CD4-positive, CD25-positive, alpha-beta regulatory T cell (primary cell): ENCODE measurements at regions not wholly inside any gene's neighbourhood (a gene's known extent, or its start where the extent isn't known, plus 50 kb on each side); places are given as distances from the start of the nearest gene placed in this dataset.
"Not testable (repeated sequence)": the region's sequence is repeated elsewhere in the genome, so short reads cannot be mapped to it uniquely, and the experiment has no call there.

ENCODE experiments used
- ATAC-seq, 2 donors: fragments of 150-1000 bp; cut with Tn5 transposase; one replicate each; pipeline ENCODE4 v1.10.0; 2021; ENCODE audit warnings: low read depth in 2 of 2, moderate number of reproducible peaks in 2 of 2, moderate library complexity in 1 of 2
- DNase-seq, 3 donors: peaks; one replicate each; pipeline versions ENCODE4 v3.0.0 to v3.0.0-alpha.2; 2012 to 2022; ENCODE audit warnings: mixed read lengths in 1 of 3
- H3K27ac ChIP-seq: one replicate; pipeline ENCODE4 v1.7.0; 2013; ENCODE audit warnings: mild to moderate bottlenecking, low read length; ENCODE audit not compliant: insufficient read depth, poor library complexity, severe bottlenecking
- H3K27me3 ChIP-seq: one replicate; pipeline ENCODE4 v1.7.0; 2013; ENCODE audit warnings: low read length; ENCODE audit not compliant: control insufficient read depth, insufficient read depth
- H3K36me3 ChIP-seq: one replicate; pipeline ENCODE4 v1.7.0; 2013; ENCODE audit warnings: mild to moderate bottlenecking, low read length, moderate library complexity; ENCODE audit not compliant: control insufficient read depth, insufficient read depth
- H3K4me1 ChIP-seq: 2 replicates; pipeline ENCODE4 v1.7.0; 2013; ENCODE audit warnings: mild to moderate bottlenecking, low read length; ENCODE audit not compliant: insufficient read depth, control insufficient read depth, poor library complexity, severe bottlenecking
- H3K4me3 ChIP-seq: one replicate; pipeline ENCODE4 v1.7.0; 2013; ENCODE audit warnings: low read depth, mild to moderate bottlenecking, low read length, moderate library complexity
- H3K9me3 ChIP-seq, 2 experiments: 1 replicate in 1 of 2; 2 replicates in 1 of 2; pipeline ENCODE4 v1.7.0; 2013; ENCODE audit warnings: low read length in 2 of 2, mild to moderate bottlenecking in 1 of 2, moderate library complexity in 1 of 2; ENCODE audit not compliant: control insufficient read depth in 2 of 2
- H3K27ac Mint-ChIP-seq, 3 donors: one replicate each; pipeline ENCODE4 v1.8.0; 2020 to 2022; ENCODE audit warnings: mild to moderate bottlenecking in 3 of 3, mixed read lengths in 3 of 3, moderate library complexity in 2 of 3
- H3K27me3 Mint-ChIP-seq: one replicate; pipeline ENCODE4 v1.8.0; 2022; ENCODE audit warnings: mild to moderate bottlenecking, mixed read lengths
- H3K36me3 Mint-ChIP-seq: one replicate; pipeline ENCODE4 v1.8.0; 2020; ENCODE audit warnings: mixed read lengths
- H3K4me1 Mint-ChIP-seq, 4 donors: one replicate each; pipeline ENCODE4 v1.8.0; 2020 to 2022; ENCODE audit warnings: mixed read lengths in 4 of 4, mild to moderate bottlenecking in 1 of 4
- H3K4me3 Mint-ChIP-seq, 4 donors: one replicate each; pipeline ENCODE4 v1.8.0; 2020 to 2022; ENCODE audit warnings: mild to moderate bottlenecking in 4 of 4, mixed read lengths in 4 of 4, moderate library complexity in 3 of 4
- H3K9me3 Mint-ChIP-seq, 7 donors: one replicate each; pipeline ENCODE4 v1.8.0; 2020 to 2022; ENCODE audit warnings: mixed read lengths in 7 of 7, mild to moderate bottlenecking in 3 of 7, moderate library complexity in 2 of 7

GRCh38 chr15:96213896-96214295, 116.6 kb upstream of the NR2F2 start:
- peaks cover 0 to 9% (median 0%) of the 10 kb centered on the region in 7 donors for H3K9me3 Mint-ChIP-seq
- no peak overlapping the region for H3K27ac Mint-ChIP-seq
- H3K27me3 ChIP-seq = no peaks in the 10 kb centered on the region
- no peak for DNase-seq
- no peak overlapping the region for H3K4me3 Mint-ChIP-seq
- ATAC-seq = no peak
- H3K27ac ChIP-seq = no peak overlapping the region
- H3K4me3 ChIP-seq = no peak overlapping the region
- no peaks in the 10 kb centered on the region for H3K36me3 Mint-ChIP-seq
- H3K27me3 Mint-ChIP-seq = peaks cover 8% of the 10 kb centered on the region
- no peaks in the 10 kb centered on the region for H3K36me3 ChIP-seq
- H3K4me1 ChIP-seq = no peaks in the 10 kb centered on the region
- H3K4me1 Mint-ChIP-seq = no peaks in the 10 kb centered on the region
- H3K9me3 ChIP-seq = no peaks in the 10 kb centered on the region

GRCh38 chr15:96216481-96216880, 114.0 kb upstream of the NR2F2 start:
- H3K27me3 Mint-ChIP-seq, H3K4me3 Mint-ChIP-seq, H3K4me1 Mint-ChIP-seq, H3K36me3 Mint-ChIP-seq, H3K27ac Mint-ChIP-seq, H3K9me3 ChIP-seq, H3K27me3 ChIP-seq, H3K27ac ChIP-seq, H3K36me3 ChIP-seq, H3K4me1 ChIP-seq, H3K4me3 ChIP-seq, ATAC-seq, DNase-seq: not testable (repeated sequence)
- peaks cover 0 to 13% (median 0%) of the 10 kb centered on the region in 7 donors for H3K9me3 Mint-ChIP-seq

DNA sequence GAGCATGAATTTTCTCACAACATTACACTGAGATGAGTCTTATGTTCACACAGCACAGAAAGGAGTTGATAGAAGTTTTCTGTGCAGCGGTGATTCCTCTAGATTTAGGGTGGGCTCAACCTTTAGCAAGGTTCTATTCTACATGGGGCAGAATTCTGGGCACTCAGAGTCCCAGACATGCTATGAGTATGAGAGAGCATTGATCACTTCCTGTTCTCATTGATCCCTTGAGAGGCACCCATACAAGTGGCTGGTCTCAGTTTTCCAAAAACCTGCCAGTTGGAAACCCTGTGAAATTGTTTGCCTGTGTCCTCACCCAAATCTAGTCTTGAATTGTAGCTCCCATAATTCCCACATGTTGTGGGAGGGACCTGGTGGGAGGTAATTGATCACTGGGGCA, 112.5 kb upstream of the NR2F2 start:
- DNase-seq = no peak
- Mint-ChIP-seq H3K36me3 (no peaks in the 10 kb centered on the region), H3K27me3 (peaks cover 4% of the 10 kb centered on the region), H3K4me3 (no peak overlapping the region), H3K27ac (no peak overlapping the region), H3K4me1 (no peaks in the 10 kb centered on the region), H3K9me3 (peaks cover 0 to 16% (median 0%) of the 10 kb centered on the region in 7 donors)
- no peak for ATAC-seq
- Histone ChIP-seq H3K27me3 (no peaks in the 10 kb centered on the region), H3K27ac (no peak overlapping the region), H3K36me3 (no peaks in the 10 kb centered on the region), H3K4me3 (no peak overlapping the region), H3K4me1 (no peaks in the 10 kb centered on the region), H3K9me3 (no peaks in the 10 kb centered on the region)

GRCh38 chr15:96218623-96219455, 111.7 kb upstream of the NR2F2 start:
- H3K4me1 ChIP-seq = no peaks in the 10 kb centered on the region

DNA sequence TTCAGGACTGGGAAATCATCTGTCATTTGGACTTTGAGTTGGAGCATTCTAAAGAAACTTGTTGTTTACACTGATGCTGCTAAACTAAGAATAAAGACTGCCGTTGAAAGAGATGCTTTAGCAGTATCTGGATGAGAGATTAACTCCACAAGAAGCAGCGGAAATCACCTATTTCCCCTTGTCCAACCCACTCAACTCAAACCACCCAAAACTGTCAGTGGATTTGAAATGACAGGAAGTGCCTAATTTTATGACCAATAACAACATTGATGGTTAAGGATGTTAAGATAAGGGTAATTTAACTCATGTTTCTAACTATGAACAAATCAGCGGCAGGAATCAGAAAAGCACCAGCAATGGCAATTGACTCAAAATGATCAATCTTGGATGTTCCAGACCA, 110.8 kb upstream of the NR2F2 start:
- H3K4me1 Mint-ChIP-seq = no peaks in the 10 kb centered on the region
- Histone ChIP-seq H3K9me3 (no peaks in the 10 kb centered on the region), H3K27ac (no peak overlapping the region), H3K27me3 (no peaks in the 10 kb centered on the region), H3K4me1 (no peaks in the 10 kb centered on the region), H3K36me3 (no peaks in the 10 kb centered on the region), H3K4me3 (no peak overlapping the region)
- ATAC-seq (no peak), DNase-seq (no peak)
- H3K36me3 Mint-ChIP-seq = no peaks in the 10 kb centered on the region
- H3K9me3 Mint-ChIP-seq = peaks cover 0 to 16% (median 0%) of the 10 kb centered on the region in 7 donors
- H3K27me3 Mint-ChIP-seq = peaks cover 8% of the 10 kb centered on the region
- H3K27ac Mint-ChIP-seq = no peak overlapping the region
- H3K4me3 Mint-ChIP-seq = no peak overlapping the region

More at GRCh38 chr15:96218623-96219455, 111.7 kb upstream of the NR2F2 start:
- Mint-ChIP-seq H3K36me3 (no peaks in the 10 kb centered on the region), H3K4me1 (no peaks in the 10 kb centered on the region), H3K27me3 (peaks cover 8% of the 10 kb centered on the region), H3K9me3 (peaks cover 0 to 16% (median 0%) of the 10 kb centered on the region in 7 donors), H3K4me3 (no peak overlapping the region), H3K27ac (no peak overlapping the region)
- Histone ChIP-seq H3K27me3 (no peaks in the 10 kb centered on the region), H3K36me3 (no peaks in the 10 kb centered on the region), H3K27ac (no peak overlapping the region), H3K4me3 (no peak overlapping the region), H3K9me3 (no peaks in the 10 kb centered on the region)
- ATAC-seq (no peak), DNase-seq (no peak)

GRCh38 chr15:96220657-96221056, 109.8 kb upstream of the NR2F2 start:
- no peaks in the 10 kb centered on the region for H3K36me3 ChIP-seq
- H3K9me3 ChIP-seq = no peaks in the 10 kb centered on the region
- no peak for ATAC-seq
- Mint-ChIP-seq H3K27me3 (peaks cover 8% of the 10 kb centered on the region), H3K4me1 (no peaks in the 10 kb centered on the region), H3K9me3 (peaks cover 0 to 16% (median 0%) of the 10 kb centered on the region in 7 donors), H3K4me3 (no peak overlapping the region), H3K36me3 (no peaks in the 10 kb centered on the region), H3K27ac (no peak overlapping the region)
- H3K4me3 ChIP-seq = no peak overlapping the region
- H3K4me1 ChIP-seq = no peaks in the 10 kb centered on the region
- no peak overlapping the region for H3K27ac ChIP-seq
- no peak for DNase-seq
- H3K27me3 ChIP-seq = no peaks in the 10 kb centered on the region

DNA sequence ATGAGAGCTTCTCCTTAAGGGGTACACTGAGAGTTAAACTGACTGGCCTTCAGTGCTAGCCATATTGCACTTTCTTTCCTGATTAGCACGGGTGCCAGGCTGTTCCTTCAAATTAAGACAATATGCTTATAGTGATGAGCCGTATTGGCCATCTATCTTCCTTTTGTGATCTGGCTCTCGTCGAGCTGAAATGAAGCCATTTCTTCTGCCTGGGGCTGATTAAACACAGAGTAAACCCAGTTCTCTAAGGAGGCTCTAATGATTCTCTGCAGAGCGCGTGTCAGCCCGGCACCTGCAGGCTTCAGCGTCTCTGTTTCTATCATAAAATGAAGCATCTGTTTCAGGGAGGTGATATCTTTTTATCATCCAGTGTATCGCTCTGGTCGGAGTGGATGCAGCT, 107.5 kb upstream of the NR2F2 start:
- no peak overlapping the region for H3K27ac ChIP-seq
- H3K27ac Mint-ChIP-seq = no peak overlapping the region
- no peak for ATAC-seq
- DNase-seq = no peak
- H3K27me3 Mint-ChIP-seq = peaks cover 8% of the 10 kb centered on the region
- no peaks in the 10 kb centered on the region for H3K36me3 Mint-ChIP-seq
- H3K9me3 Mint-ChIP-seq = peaks cover 0 to 15% (median 0%) of the 10 kb centered on the region in 7 donors
- no peaks in the 10 kb centered on the region for H3K27me3 ChIP-seq
- H3K9me3 ChIP-seq = no peaks in the 10 kb centered on the region
- H3K4me1 ChIP-seq = no peaks in the 10 kb centered on the region
- no peak overlapping the region for H3K4me3 ChIP-seq
- no peaks in the 10 kb centered on the region for H3K36me3 ChIP-seq
- H3K4me1 Mint-ChIP-seq = no peaks in the 10 kb centered on the region
- H3K4me3 Mint-ChIP-seq = no peak overlapping the region

GRCh38 chr15:96223939-96224338, 106.6 kb upstream of the NR2F2 start:
- DNase-seq = no peak
- Histone ChIP-seq H3K9me3 (no peaks in the 10 kb centered on the region), H3K27ac (no peak overlapping the region), H3K4me3 (no peak overlapping the region), H3K4me1 (no peaks in the 10 kb centered on the region), H3K36me3 (no peaks in the 10 kb centered on the region), H3K27me3 (no peaks in the 10 kb centered on the region)
- no peak for ATAC-seq
- H3K4me3 Mint-ChIP-seq = no peak overlapping the region
- peaks cover 0 to 9% (median 0%) of the 10 kb centered on the region in 7 donors for H3K9me3 Mint-ChIP-seq
- no peak overlapping the region for H3K27ac Mint-ChIP-seq
- H3K27me3 Mint-ChIP-seq = peaks cover 4% of the 10 kb centered on the region
- H3K36me3 Mint-ChIP-seq = no peaks in the 10 kb centered on the region
- no peaks in the 10 kb centered on the region for H3K4me1 Mint-ChIP-seq
